IMR-90 (cell line): ENCODE measurements at regions not wholly inside any gene's neighbourhood (a gene's known extent, or its start where the extent isn't known, plus 50 kb on each side); places are given as distances from the start of the nearest gene placed in this dataset.

Source experiments
- ATAC-seq: fragments of 200-7000 bp; cut with Tn5 transposase; 2 replicates; pipeline ENCODE4 v1.9.1; 2020; ENCODE audit warnings: low read depth, mild to moderate bottlenecking, moderate library complexity
- BruUV-seq: library from RNA; stranded (reverse); fragments of 400-500 nt; replicated peaks from 2 replicates; lab custom pipeline; 2021; lab: Mats Ljungman, UMichigan
- CTCF ChIA-PET: fragments of 300-600 bp; formaldehyde crosslinking; extraction: SDS; loops from one replicate; lab custom pipeline; 2021; ENCODE audit warnings: antibody characterized with exemption; lab: Yijun Ruan, JAX
- POLR2A ChIA-PET: fragments of 300-600 bp; sonication (Branson Sonifier 250); formaldehyde crosslinking; loops from one replicate; lab custom pipeline; 2022; ENCODE audit warnings: antibody characterized with exemption; ENCODE audit not compliant: unreplicated experiment; lab: Charles Lee
- DNase-seq: peaks from one replicate; pipeline ENCODE4 v3.0.0; 2013
- H2AFZ ChIP-seq: replicated peaks from 2 replicates; pipeline ENCODE3; 2013; ENCODE audit warnings: low read length, mild to moderate bottlenecking; ENCODE audit not compliant: poor library complexity
- H2AK5ac ChIP-seq: 2 replicates; pipeline ENCODE4 v1.6.1; 2013; ENCODE audit warnings: low read depth, low read length, inconsistent platforms
- H2AK9ac ChIP-seq: replicated peaks from 2 replicates; pipeline ENCODE3; 2013; ENCODE audit warnings: mild to moderate bottlenecking, low read depth, low read length, moderate library complexity; ENCODE audit not compliant: poor library complexity
- H2BK120ac ChIP-seq: 2 replicates; pipeline ENCODE4 v1.6.1; 2013; ENCODE audit warnings: low read depth, low read length, inconsistent platforms
- H2BK15ac ChIP-seq: 3 replicates; pipeline ENCODE4 v1.6.1; 2013; ENCODE audit warnings: low read depth, low read length, inconsistent platforms
- H2BK20ac ChIP-seq: 2 replicates; pipeline ENCODE4 v1.6.1; 2013; ENCODE audit warnings: low read depth, mild to moderate bottlenecking, inconsistent platforms, low read length, moderate library complexity
- H2BK5ac ChIP-seq: 2 replicates; pipeline ENCODE4 v1.6.1; 2013; ENCODE audit warnings: mild to moderate bottlenecking, low read depth, low read length, inconsistent platforms; ENCODE audit not compliant: poor library complexity, severe bottlenecking
- H3K14ac ChIP-seq: replicated peaks from 2 replicates; pipeline ENCODE4 v1.6.1; 2013; ENCODE audit warnings: low read depth, low read length, inconsistent platforms
- H3K18ac ChIP-seq: 2 replicates; pipeline ENCODE4 v1.6.1; 2013; ENCODE audit warnings: low read depth, low read length, control low read depth
- H3K23ac ChIP-seq: 2 replicates; pipeline ENCODE4 v1.6.1; 2013; ENCODE audit warnings: low read depth, low read length, inconsistent platforms
- H3K27ac ChIP-seq: 2 replicates; pipeline ENCODE4 v1.5.1; 2013; ENCODE audit warnings: mild to moderate bottlenecking, control low read depth, low read length; ENCODE audit not compliant: insufficient read depth
- H3K27me3 ChIP-seq: 2 replicates; pipeline ENCODE4 v1.6.1; 2013; ENCODE audit warnings: low read length; ENCODE audit not compliant: control insufficient read depth, insufficient read depth
- H3K36me3 ChIP-seq: 2 replicates; pipeline ENCODE4 v1.6.1; 2013; ENCODE audit warnings: low read length, mixed read lengths; ENCODE audit not compliant: control insufficient read depth, insufficient read depth
- H3K4ac ChIP-seq: 2 replicates; pipeline ENCODE4 v1.6.1; 2013; ENCODE audit warnings: low read depth, low read length, inconsistent platforms
- H3K4me1 ChIP-seq: 2 replicates; pipeline ENCODE4 v1.6.1; 2013; ENCODE audit warnings: low read length, mixed read lengths; ENCODE audit not compliant: control insufficient read depth, insufficient read depth
- H3K4me2 ChIP-seq: 2 replicates; pipeline ENCODE4 v1.6.1; 2013; ENCODE audit warnings: low read depth, mild to moderate bottlenecking, control low read depth, low read length, moderate library complexity
- H3K4me3 ChIP-seq: 2 replicates; pipeline ENCODE4 v1.5.1; 2013; ENCODE audit warnings: low read depth, mild to moderate bottlenecking, control low read depth, low read length, moderate library complexity; ENCODE audit not compliant: insufficient read depth
- H3K56ac ChIP-seq: 2 replicates; pipeline ENCODE4 v1.6.1; 2013; ENCODE audit warnings: low read length, inconsistent platforms; ENCODE audit not compliant: insufficient read depth; ENCODE audit errors: extremely low read depth
- H3K79me1 ChIP-seq, 2 experiments: 2 replicates each; pipeline ENCODE4 v1.6.1; 2013; ENCODE audit warnings: low read length in 2 of 2, inconsistent platforms in 1 of 2, low read depth in 1 of 2
- H3K9ac ChIP-seq: 2 replicates; pipeline ENCODE4 v1.6.1; 2013; ENCODE audit warnings: low read depth, low read length, control low read depth
- H3K9me1 ChIP-seq: 2 replicates; pipeline ENCODE4 v1.6.1; 2013; ENCODE audit warnings: low read length, inconsistent platforms; ENCODE audit not compliant: insufficient read depth
- H3K9me3 ChIP-seq: 2 replicates; pipeline ENCODE4 v1.6.1; 2013; ENCODE audit warnings: low read length; ENCODE audit not compliant: control insufficient read depth, insufficient read depth
- H4K20me1 ChIP-seq: 2 replicates; pipeline ENCODE4 v1.6.1; 2013; ENCODE audit warnings: low read length, inconsistent platforms; ENCODE audit not compliant: insufficient read depth
- H4K5ac ChIP-seq: 2 replicates; pipeline ENCODE4 v1.6.1; 2013; ENCODE audit warnings: mild to moderate bottlenecking, low read depth, low read length, control low read depth
- H4K8ac ChIP-seq, 2 experiments: 2 replicates each; pipeline ENCODE4 v1.6.1; 2013; ENCODE audit warnings: low read depth in 2 of 2, low read length in 2 of 2, control low read depth in 1 of 2, inconsistent platforms in 1 of 2
- H4K91ac ChIP-seq: 2 replicates; pipeline ENCODE4 v1.6.1; 2013; ENCODE audit warnings: low read depth, low read length, inconsistent platforms; ENCODE audit not compliant: insufficient read depth
- BHLHE40 ChIP-seq: fragments of 150-350 bp; IDR thresholded peaks from 2 replicates; pipeline ENCODE4 v1.6.1; 2016; ENCODE audit warnings: mild to moderate bottlenecking, low read depth, low read length
- CEBPB ChIP-seq: IDR thresholded peaks from 2 replicates; pipeline ENCODE4 v1.6.1; 2012; ENCODE audit warnings: low read depth, low read length, improper control_type of control experiment
- CHD1 ChIP-seq: IDR thresholded peaks from 2 replicates; pipeline ENCODE4 v1.6.1; 2012; ENCODE audit warnings: low read depth, low read length, improper control_type of control experiment
- FOS ChIP-seq: fragments of 150-350 bp; IDR thresholded peaks from 2 replicates; pipeline ENCODE4 v1.6.1; 2016; ENCODE audit warnings: low read depth, low read length
- MAFK ChIP-seq: IDR thresholded peaks from 2 replicates; pipeline ENCODE4 v1.6.1; 2012; ENCODE audit warnings: low read depth, low read length, improper control_type of control experiment
- MAZ ChIP-seq: IDR thresholded peaks from 2 replicates; pipeline ENCODE4 v1.6.1; 2012; ENCODE audit warnings: low read depth, mild to moderate bottlenecking, low read length, improper control_type of control experiment, moderate library complexity, borderline replicate concordance
- POLR2A ChIP-seq: IDR thresholded peaks from 2 replicates; pipeline ENCODE4 v1.6.1; 2012; ENCODE audit warnings: mild to moderate bottlenecking, low read depth, low read length
- RAD21 ChIP-seq: IDR thresholded peaks from 2 replicates; pipeline ENCODE4 v1.6.1; 2012; ENCODE audit warnings: low read length, improper control_type of control experiment
- RCOR1 ChIP-seq: IDR thresholded peaks from 2 replicates; pipeline ENCODE4 v1.6.1; 2012; ENCODE audit warnings: mild to moderate bottlenecking, low read length, improper control_type of control experiment; ENCODE audit not compliant: insufficient replicate concordance
- RFX5 ChIP-seq: IDR thresholded peaks from 2 replicates; pipeline ENCODE4 v1.8.0; 2012; ENCODE audit warnings: low read depth, mild to moderate bottlenecking, low read length, moderate library complexity
- WGBS, 2 experiments: methylation state at CpG; one replicate each; pipeline versions ENCODE4 v1.1.5 to v1.1.7; 2013; ENCODE audit warnings: missing lambda C conversion rate in 2 of 2; ENCODE audit not compliant: insufficient read length in 1 of 2; ENCODE audit errors: extremely low coverage in 2 of 2; 5-methylcytosine and 5-hydroxymethylcytosine counted together
- dilution Hi-C: fragments of 300-500 bp; cut with HindIII; formaldehyde crosslinking; loops from one replicate; pipeline ENCODE4 v1.14.3; 2018; ENCODE audit warnings: low sequenced_read_pairs; ENCODE audit not compliant: unreplicated experiment
- in situ Hi-C: fragments of 300-500 bp; cut with MboI; formaldehyde crosslinking; loops from 3 replicates; pipeline ENCODE4 v1.14.3; 2019; ENCODE audit warnings: low sequenced_read_pairs, inconsistent platforms, mixed read lengths
- intact Hi-C: fragments of 100-400 bp; cut with micrococcal nuclease; formaldehyde crosslinking; loops from 2 replicates; pipeline ENCODE4 v1.10.0; 2022
- TF ChIP-seq, protein P1 (sequence below): conservative IDR thresholded peaks from 2 replicates; pipeline ENCODE4 v1.5.1; 2012; ENCODE audit warnings: mild to moderate bottlenecking, low read depth, low read length, improper control_type of control experiment
- TF ChIP-seq, protein P2 (sequence below): fragments of 150-350 bp; IDR thresholded peaks from 2 replicates; pipeline ENCODE4 v1.6.1; 2017; ENCODE audit warnings: mild to moderate bottlenecking, antibody characterized with exemption, low read length, low read depth
- TF ChIP-seq, protein P3 (sequence below): fragments of 150-350 bp; IDR thresholded peaks from 2 replicates; pipeline ENCODE4 v1.6.1; 2016; ENCODE audit warnings: low read depth, mild to moderate bottlenecking, low read length, moderate library complexity, borderline replicate concordance

DNA sequence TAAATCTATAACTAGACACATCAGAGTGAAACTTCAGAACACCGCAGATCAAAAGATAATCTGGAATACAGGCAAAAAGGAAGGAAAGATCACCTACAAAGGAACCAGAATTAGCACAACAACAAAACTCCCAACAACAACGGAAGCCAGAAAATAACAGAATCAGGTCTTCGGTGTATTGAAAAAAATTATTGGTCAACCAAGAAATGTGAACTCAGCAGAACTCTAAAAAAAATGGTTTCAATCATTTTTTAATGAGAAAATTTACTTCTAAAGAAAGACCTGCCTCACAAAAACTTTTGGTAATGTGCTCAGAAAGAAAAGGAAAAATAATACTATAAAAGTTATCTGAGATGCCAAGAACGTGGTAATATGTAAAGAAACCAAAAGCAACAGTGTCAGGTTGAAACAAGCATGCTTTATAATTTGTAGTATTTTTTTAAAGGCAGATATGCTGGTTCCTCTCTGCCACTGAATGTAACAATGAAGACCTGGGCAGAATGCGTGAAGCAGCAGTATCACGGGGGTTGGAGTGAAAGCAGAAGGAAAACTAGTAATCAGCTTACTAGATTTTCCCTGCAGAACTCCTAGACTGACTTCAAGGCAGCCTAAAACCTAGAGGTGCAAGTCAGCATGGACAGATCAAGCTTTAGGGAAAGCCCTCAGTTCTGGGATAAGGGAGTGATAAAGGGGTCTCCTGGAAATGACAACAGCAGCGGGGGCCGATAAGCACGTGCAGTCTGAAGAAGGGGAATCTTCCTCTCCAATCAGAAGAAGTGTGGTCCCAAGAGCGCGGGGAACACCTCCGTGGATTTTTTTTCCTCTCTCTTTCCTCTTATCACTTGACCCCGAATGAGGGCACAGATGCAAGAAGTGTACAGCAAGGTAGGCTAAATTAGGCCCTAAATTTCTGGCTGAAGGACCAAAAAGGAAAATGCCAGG lies 80.9 kb upstream of the TEKT1 start:
- Histone ChIP-seq H2BK20ac (no peak overlapping the region), H3K36me3 (no peaks in the 10 kb centered on the region), H3K4me3 (no peak overlapping the region), H3K23ac (no peak overlapping the region), H2AK9ac (no peak overlapping the region), H2BK120ac (no peak overlapping the region), H3K18ac (no peak overlapping the region), H3K9me1 (no peaks in the 10 kb centered on the region), H3K56ac (no peak overlapping the region), H3K27me3 (peaks cover 20% of the 10 kb centered on the region), H3K4me1 (no peaks in the 10 kb centered on the region), H3K4ac (no peak overlapping the region), H4K20me1 (peaks cover 4% of the 10 kb centered on the region; the same call in 1 of the 2 replicates), H2AFZ (no peak overlapping the region), H4K8ac (no peak overlapping the region), H3K79me1 (no peaks in the 10 kb centered on the region), H2BK5ac (no peak overlapping the region), H3K9ac (no peak overlapping the region), H3K27ac (no peak overlapping the region), H3K14ac (no peak overlapping the region), H2AK5ac (no peak overlapping the region), H3K9me3 (no peaks in the 10 kb centered on the region), H4K5ac (no peak overlapping the region), H2BK15ac (no peak overlapping the region), H3K4me2 (no peak overlapping the region), H4K91ac (no peak overlapping the region)
- no peak for DNase-seq
- TF ChIP-seq RCOR1 (no peak), CHD1 (no peak), CEBPB (no peak), BHLHE40 (no peak), FOS (no peak), RAD21 (no peak), MAFK (no peak), POLR2A (no peak), MAZ (no peak), RFX5 (no peak)
- TF ChIP-seq, protein P1, sequence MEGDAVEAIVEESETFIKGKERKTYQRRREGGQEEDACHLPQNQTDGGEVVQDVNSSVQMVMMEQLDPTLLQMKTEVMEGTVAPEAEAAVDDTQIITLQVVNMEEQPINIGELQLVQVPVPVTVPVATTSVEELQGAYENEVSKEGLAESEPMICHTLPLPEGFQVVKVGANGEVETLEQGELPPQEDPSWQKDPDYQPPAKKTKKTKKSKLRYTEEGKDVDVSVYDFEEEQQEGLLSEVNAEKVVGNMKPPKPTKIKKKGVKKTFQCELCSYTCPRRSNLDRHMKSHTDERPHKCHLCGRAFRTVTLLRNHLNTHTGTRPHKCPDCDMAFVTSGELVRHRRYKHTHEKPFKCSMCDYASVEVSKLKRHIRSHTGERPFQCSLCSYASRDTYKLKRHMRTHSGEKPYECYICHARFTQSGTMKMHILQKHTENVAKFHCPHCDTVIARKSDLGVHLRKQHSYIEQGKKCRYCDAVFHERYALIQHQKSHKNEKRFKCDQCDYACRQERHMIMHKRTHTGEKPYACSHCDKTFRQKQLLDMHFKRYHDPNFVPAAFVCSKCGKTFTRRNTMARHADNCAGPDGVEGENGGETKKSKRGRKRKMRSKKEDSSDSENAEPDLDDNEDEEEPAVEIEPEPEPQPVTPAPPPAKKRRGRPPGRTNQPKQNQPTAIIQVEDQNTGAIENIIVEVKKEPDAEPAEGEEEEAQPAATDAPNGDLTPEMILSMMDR, result no peak
- TF ChIP-seq, protein P2, sequence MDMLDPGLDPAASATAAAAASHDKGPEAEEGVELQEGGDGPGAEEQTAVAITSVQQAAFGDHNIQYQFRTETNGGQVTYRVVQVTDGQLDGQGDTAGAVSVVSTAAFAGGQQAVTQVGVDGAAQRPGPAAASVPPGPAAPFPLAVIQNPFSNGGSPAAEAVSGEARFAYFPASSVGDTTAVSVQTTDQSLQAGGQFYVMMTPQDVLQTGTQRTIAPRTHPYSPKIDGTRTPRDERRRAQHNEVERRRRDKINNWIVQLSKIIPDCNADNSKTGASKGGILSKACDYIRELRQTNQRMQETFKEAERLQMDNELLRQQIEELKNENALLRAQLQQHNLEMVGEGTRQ, result no peak
- TF ChIP-seq, protein P3, sequence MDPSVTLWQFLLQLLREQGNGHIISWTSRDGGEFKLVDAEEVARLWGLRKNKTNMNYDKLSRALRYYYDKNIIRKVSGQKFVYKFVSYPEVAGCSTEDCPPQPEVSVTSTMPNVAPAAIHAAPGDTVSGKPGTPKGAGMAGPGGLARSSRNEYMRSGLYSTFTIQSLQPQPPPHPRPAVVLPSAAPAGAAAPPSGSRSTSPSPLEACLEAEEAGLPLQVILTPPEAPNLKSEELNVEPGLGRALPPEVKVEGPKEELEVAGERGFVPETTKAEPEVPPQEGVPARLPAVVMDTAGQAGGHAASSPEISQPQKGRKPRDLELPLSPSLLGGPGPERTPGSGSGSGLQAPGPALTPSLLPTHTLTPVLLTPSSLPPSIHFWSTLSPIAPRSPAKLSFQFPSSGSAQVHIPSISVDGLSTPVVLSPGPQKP, result no peak
- ATAC-seq, result no peak
- WGBS, 2 experiments, result no CpG with 5 or more reads among the region's 13 CpGs
- POLR2A ChIA-PET, result no interaction called here
- CTCF ChIA-PET, result interaction anchor here (2.8 kb wide), 1 partner anchor 92 kb away, joined by 10 read pairs; no protein-coding TSS in a partner anchor
- dilution Hi-C loops (no loop called here), in situ Hi-C loops (loop anchor here (5.0 to 25.0 kb wide), 2 partner anchors 95 to 225 kb away; no protein-coding TSS in a partner anchor), intact Hi-C loops (loop anchor here (1.0 kb wide), 2 partner anchors 110 to 224 kb away; no protein-coding TSS in a partner anchor)
- no TSS peak for BruUV-seq
